Activated CD4-positive, alpha-beta T cell treated with anti-CD3 and anti-CD28 coated beads for 4 hours (primary cell): ENCODE measurements at regions not wholly inside any gene's neighbourhood (a gene's known extent, or its start where the extent isn't known, plus 50 kb on each side); places are given as distances from the start of the nearest gene placed in this dataset.
A peak's percentile ranks its signal among the peaks of the same experiment; 100 is the strongest.
"Not testable (repeated sequence)": the region's sequence is repeated elsewhere in the genome, so short reads cannot be mapped to it uniquely, and the experiment has no call there.

Experiments
- DNase-seq, 2 donors: peaks; one replicate each; pipeline ENCODE4 v3.0.0-alpha.2; 2020

DNA sequence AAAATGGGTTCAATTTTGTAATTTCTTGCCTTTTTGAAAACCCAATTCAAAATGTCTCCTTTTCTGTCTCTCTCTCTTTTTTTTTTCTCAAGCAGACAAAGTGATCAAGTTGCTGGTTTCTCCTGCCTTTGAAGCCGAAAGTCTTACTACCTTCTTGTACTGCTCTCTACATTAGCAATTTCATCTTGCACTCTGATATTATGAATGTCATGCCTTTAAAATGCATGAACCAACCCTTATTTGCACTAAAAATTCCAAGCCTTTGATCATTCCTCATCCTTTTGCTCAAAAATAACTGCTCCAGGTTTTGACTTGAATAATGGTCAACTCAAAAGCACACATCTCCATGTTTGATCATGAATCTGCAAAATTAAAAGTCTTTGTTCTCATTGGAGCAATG is 125.2 kb downstream of the CETN3 start:
- DNase-seq, result no peak

DNA sequence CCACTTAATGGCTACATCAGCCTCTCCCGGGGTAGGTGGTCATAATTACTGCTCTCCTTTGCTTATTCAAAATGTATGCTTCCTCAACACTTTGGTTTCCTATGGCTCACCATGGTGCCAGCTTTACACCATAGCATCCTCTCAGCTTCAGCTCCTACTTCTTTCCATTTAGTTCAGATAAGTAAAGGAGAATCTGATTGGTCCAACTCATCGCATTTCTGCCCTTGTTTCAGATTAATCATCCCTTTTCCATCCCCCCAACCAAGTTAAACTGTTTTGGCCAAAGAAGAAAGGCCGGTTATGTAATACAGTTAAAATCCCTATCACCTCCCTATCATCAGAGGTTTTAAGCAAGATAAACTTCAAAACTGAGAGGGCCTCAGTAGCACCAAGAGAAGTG is 130.5 kb downstream of the CETN3 start:
- DNase-seq, result no peak

DNA sequence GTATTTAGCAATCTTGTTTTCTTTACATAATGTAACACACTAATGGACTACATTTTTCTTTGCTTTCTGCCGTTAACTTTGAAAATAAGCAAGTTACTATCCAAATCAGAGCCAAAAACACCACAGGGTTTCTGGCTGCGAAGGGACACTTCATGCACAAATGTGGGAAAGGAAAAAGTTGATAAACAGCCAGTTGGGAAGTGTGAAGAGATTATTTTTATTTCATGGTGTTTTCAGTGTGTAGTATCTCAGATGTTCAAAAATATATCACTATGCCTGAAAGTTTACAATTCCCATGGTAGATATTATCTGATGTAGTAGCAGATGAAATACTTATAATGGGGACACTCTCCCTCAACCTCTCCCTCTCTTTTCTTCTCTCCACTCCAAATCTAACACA is 135.3 kb downstream of the CETN3 start:
- no peak for DNase-seq

DNA sequence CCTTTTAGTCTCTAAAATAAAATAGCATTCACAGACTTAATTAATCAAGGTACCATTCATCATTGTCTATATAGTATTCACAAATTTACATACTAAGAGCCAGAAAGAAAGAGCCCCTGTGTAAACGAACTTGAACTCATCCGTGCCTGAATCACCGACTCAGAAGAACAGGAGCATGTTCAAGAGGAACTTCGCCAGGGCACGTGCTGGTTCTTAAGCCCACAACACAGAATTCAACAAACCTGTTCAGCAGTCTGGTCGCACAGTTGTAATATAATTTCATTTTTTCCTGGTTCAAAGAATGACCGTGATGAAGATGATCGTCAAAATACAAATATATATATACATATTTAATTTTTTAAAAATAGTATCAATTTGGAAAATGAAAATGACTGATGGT is 141.9 kb downstream of the CETN3 start:
- no peak for DNase-seq

DNA sequence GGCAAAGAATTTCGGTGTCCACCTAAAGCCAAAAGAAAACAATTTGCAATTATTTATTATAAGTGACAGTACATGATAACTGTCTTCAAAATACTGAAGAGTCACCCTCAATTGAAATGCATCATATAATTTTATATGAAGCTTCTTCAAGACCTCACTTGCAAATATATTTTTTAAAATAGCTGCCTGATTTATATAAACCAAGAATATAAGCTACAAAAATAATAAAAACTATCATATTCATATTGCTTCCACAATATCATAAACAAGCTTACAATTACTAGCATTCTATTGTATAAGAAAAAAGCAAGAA is 144.1 kb downstream of the CETN3 start:
- DNase-seq, result no peak

DNA sequence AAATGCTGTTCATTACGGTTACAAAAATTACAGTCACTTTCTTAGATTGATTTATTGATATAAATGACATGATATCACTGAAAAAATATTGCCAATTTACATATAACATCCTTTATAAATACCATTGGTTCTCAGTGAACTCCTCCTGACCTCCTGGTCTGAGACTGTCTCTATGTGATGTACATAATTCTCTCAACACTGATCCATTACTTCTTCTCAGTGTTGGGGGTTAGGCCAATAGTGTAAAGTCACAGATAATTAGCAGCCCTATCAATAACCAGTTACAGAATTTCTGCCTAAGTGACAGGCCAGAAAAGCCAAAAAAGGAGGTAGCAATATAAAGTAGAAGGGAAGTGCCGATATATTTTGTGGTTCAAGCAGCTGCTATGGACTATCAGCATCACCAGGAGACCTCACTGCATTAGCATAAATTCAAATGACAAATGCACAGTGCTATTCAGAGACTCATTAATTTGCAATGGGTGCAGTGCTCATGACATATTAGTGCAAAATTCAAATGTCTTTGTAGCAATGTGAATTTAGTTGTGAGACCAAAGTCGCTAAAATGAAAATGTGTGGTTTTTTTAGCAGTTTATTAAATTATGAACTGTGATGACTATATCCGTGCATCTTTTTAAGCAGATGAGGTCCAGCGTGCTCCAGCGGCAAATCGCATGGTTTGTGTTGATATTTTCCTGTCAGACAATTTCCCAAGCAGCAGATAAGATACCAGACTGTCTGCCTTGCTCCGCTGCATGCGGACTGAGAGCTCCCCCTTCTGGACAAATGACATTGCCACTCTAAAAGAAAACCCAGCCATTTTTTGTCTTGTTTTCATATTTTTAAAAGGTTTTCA is 144.6 kb downstream of the CETN3 start:
- DNase-seq, result peak; percentile 12 to 20

DNA sequence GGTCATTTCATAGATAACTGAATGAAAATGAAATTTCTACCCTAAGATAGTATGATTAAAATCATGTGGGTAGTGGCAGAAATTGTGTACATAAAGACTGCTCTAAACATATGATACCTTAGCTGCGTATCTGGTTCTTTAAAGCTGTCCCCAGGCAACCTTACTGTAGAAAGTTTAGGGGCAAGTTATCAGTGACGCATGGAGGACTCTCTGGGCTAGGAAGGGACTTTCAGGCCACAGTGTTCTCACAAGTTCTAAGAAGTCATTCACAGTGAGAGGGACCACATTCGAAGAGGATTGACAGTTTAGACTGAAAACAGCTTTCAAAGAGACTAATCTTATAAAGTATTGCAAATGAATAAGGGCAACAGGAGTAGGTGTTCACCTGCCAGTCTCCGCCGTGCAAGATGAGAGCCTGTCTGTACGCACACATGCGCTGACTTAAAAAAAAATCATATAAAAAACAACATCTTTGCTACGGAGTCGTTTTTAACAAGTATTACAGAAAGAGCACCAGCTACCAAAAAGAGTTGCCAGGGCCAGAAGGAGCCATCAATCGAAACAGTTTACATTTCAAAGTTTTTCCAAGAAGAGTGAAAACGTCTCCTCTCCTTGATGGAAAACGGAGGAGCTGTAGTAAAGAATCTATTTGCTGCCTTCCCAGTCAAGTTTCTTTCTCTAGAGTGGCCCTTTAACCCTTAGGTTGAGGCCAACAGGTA is 146.3 kb downstream of the CETN3 start:
- no peak for DNase-seq

DNA sequence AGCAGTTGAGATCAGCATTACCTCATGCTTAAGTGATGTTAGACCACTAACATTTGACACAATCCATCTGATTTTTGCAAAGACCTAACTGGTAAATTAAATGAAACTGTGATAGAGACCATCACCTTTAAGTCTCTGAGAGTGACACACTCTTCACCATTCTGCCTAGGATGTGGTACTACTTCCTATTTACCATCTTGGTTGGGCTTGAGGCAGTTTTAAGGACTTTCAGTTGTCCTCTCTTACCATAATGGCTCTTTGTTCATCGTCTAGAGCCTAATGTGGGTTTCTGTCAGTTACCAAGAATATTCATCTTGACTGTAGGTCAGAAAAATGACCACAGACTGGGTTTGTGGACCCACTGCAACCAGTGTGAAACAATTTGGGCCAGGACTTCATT is 158.1 kb downstream of the CETN3 start:
- DNase-seq, result no peak

DNA sequence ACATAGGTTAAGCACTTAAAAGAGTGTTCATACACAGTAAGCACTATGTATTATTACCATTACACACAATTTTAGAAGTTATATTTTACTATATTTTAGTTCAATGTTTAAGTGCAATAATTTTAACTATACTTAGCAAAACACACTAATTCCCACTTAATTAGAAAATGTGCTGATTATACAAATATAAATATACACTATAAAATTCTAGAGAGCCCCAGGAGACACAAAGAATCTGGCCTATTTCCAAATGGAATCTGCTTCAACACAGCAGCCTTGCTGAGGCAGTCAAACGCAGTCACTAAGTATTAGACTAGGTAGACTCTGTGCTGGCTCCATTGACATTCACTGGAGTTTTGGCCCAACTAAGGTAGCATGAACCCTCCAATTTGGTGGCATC is 160.9 kb downstream of the CETN3 start:
- DNase-seq, result no peak

DNA sequence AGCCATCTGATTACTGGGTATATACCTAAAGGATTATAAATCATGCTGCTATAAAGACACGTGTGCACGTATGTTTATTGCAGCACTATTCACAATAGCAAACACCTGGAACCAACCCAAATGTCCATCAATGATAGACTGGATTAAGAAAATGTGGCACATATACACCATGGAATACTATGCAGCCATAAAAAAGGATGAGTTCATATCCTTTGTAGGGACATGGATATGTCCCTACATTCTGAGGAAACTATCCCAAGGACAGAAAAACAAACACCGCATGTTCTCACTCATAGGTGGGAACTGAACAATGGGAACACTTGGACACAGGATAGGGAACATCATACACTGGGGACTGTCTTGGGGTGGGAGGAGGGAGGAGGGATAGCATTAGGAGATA is 165.7 kb downstream of the CETN3 start:
- not testable (repeated sequence) for DNase-seq

DNA sequence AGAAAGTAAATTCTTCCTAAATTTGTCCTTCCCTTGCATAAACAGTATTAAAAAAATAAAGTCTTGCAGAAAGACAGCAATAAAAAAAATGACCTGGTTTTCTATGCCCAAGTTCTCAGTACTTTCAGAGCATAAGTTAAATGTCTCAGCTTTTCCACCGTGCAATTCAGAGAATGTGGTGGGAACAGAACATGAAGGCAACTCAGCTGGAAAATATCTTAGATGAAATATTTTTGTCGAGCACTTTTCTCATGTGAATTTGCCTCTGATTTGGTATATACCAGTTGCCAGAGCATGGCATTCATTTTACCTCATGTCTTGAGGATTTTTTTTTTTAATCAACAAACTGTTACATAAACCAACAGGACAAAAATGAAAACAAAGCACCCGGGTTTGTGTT is 176.1 kb downstream of the CETN3 start:
- DNase-seq, result no peak

DNA sequence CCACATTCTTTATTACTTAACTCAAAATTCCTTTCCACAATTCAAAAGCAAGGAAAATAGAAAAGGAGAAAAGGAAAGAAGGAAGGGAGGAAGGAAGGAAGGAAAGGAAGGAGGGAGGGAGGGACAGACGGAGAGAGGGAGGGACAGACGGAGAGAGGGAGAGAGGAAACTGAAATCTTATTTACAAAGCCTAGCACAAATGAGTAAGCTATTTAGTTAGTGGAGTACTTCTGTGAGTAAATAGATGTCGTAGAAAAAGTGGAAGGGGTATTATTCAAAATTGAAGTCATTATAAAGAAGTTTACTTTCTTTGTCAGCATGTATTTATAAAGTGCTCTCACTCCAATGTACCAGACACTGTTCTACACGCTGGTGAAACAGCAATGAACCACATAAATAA is 177.9 kb downstream of the CETN3 start:
- no peak for DNase-seq

DNA sequence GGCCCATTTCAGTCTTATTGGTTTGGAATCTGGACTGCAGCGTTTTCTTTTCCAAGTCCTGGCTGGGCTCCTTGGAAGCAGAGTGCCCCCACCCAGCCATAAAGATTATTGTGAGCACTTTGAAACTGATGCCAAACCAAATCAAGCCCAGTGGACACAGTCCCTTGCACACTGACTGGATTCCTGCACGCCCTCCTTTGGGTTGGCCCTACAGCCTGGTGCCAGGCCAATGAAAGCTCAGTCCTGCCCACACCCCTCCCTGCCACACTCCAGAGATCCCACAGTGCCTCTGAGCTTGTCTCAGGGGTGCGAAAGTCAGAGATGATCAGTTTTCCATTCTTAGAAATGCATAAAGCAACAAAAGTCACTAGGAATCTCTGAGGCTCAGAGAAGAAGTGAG is 181.9 kb downstream of the CETN3 start:
- DNase-seq, result no peak

DNA sequence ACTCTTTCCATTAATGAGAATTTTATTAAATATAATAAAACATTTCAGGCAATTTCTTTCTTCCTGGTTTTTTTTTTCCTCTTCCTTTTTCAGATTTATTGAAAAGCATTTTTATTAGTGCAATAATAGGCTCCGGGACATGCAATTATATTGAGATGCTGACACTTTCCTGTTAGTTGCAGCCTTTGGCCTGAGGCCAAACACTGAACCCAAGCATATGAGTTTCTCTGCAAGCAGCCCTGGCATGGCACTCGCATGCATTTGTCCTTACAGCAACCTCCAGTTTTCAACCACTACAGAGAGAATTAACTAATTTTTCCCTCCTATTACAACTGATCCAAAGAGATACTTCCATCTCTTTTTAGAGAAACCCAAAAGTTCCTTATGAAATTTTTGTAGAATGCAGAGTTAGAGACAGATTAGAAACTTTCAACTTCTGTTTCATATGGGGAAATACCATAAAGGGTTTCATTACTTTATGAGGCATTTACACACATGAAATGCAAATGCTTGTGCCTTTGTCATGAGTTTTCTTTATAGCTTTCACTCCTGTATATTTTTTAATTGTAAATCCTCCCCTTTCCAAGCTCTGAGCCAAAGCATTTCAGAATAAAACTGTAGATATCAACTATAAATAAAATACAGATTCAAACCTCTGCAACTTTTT is 183.0 kb downstream of the CETN3 start:
- DNase-seq, result no peak

DNA sequence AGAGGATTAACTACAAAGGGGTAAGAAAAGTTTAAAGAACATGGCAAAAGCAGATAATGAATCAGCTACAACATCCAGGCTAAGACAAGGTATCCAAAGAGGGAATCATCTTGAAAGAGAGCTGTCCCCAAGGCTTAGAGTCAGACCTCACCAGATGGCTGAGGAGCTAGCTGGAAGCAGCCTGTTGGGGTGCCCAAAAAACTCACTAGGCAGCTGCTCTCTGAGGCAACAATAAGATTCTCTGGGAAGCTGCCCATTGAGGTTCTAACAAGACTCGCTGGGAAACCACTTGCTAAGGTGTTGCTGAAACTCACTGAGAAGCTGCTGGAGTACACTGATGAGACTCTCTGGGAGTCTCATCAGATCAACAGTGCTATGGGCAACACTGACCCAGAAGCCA is 185.2 kb downstream of the CETN3 start:
- DNase-seq, result no peak

DNA sequence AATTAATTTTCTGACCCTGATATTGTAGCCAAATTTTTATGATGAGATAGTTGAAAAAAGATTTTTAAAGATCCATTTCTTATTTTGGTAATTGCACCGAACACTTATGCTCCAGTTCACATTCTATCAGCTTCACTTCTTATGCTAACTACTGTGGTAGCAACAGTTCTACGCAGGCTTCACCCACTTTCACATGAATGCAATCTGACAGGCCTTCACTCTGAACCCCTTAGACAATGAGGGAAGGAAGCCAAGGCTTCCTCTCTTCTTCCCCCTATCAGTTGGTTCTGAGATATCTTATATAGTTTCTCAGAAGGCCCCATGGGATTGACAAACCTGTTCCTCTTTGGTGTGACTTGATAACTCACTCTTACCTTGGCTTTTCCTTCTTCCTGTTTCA is 185.8 kb downstream of the CETN3 start:
- no peak for DNase-seq

DNA sequence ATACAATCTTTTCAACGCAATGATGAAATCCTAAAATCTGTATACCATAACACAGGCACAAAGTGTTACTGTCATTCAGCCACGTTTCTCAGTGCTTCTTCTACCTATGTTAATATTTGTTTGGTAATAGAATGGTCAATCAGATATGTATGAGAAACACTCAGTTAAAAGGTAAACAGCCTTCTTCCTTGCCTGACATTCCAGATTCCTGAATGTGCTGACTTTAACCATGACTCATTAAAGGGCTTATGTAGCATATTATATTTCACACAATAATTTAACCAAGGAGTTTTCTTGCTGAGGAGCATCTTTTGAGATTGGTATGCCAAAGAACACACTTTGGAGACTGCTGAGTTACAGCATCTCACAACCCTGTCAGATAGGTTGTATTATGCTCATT is 187.6 kb downstream of the CETN3 start:
- DNase-seq, result no peak

DNA sequence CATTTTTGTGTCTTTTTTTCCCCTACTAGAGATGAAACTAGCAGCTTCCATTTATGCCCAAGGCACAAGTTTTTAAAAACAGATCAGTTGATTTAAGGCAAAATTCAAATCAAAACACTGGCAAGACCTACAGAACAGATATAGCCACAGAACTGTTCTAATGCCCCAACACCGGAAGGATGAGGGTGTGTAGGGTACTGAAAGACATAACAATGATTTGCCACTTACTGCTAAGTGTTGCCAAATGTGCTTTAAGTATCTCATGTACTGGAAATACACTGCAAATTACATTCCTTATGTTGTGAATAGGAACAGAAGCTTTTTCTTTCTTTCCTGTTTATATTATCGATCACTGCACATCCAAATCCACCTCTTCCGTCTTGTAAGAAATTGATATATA is 189.0 kb downstream of the CETN3 start:
- no peak for DNase-seq

DNA sequence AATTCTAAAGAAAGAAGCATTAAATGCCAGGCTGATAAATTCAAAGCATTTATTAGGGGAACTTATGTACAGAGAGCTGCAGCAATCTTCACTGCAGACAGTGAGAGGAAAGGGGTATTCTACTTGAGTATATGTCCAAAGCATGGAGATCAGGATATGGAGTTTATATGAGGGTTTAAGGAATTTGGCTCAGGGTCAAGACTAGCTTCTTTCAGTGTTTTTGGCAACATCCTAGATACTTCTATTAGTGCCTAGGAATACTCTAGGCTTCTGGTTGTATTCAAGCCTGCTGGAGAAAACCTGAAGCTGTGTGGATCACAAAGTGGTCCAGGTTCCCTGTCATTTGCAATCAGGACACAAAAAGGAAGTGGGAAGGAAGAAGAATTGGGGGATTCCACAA is 194.6 kb downstream of the CETN3 start:
- DNase-seq, result no peak

DNA sequence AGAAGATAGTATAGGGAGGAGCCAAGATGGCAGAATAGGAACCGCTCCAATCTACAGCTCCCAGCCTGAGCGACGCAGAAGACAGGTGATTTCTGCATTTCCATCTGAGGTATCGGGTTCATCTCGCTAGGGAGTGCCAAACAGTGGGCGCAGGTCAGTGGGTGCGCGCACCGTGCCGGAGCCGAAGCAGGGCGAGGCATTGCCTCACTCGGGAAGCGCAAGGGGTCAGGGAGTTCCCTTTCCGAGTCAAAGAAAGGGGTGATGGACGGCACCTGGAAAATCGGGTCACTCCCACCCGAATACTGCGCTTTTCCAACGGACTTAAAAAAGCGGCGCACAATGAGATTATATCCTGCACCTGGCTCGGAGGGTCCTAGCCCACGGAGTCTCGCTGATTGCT is 201.2 kb downstream of the CETN3 start:
- DNase-seq, result not testable (repeated sequence)

DNA sequence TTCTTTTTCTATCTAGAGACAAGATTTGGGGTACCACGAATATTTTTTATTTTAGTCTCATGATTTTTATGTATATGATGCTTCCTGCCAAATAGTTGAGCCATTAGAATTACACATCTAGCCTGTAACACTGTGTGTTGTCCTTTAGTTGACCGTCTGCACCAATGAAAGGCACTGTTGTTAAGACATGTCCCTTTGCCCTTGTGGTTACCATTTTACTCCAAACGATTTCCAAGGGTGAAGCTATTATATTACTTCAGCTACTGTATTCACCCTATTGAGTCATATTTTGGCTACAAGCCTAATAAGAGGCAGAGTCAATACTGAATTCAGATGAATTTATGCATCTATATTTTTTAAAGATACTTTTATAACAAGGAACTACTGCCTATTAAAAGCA is 207.6 kb downstream of the CETN3 start:
- DNase-seq, result no peak

DNA sequence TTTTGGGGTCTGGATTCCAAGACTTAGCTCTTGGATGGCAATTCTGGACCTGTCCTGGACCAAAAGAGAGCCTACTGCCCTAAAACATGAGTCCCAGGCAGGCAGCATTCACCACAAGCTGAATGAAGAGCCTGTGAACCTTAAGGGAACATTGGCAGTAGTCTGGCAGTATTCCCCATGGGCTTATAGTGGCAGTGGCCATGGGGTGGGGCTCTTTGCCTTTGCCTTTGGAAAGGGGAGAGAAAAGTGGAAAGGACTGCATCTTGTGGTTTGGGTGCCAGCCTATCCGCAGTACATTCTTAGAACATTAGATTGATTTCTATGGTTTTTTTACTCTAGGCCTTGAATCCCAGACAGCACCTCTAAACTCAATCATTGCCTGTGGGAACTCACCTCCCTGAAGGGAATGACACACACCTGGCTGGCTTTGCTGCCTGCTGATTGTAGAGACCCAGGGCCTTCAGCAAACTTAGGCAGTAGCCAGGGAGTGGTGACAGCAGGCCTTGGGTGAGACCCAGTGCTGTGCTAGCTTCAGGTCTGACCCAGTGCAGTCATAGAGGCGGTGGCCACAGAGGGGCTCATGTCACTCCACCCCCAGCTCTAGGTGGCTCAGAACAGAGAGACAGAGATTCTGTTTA is 216.3 kb downstream of the CETN3 start:
- no peak for DNase-seq

DNA sequence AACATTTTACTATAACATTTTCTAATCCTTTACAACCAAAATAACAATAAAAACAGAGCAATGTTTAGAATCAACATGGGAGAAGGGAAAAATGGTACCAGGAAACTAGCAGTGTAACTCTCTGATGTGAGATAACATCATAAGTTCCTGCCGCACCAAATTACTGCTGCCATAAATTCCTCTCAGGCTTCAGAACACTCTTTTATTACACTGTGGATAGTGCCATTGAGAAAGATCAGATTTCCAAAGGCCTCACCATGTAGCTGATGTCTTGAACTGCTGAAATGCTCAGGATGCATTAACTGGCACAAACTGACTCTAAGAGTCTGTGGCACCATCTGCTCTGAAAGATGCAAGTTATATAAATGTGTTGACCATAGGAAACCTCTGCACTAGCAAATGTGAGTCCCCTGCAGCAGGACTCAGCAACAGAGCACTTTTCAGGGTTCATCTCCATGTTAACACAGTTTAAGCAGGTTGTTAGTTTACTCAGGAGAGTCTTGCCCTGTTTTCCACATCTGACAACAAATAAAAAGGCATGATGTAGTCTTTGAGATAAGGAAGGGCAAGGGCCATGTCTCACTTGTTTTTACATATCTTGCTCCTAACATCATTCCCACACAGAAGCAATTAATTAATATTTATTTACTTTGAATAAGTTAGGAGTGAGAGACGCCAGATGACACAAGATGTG is 218.1 kb downstream of the CETN3 start:
- no peak for DNase-seq
